ENCODE measurements at regions not wholly inside any gene's neighbourhood (a gene's known extent, or its start where the extent isn't known, plus 50 kb on each side); places are given as distances from the start of the nearest gene placed in this dataset.
A peak's percentile ranks its signal among the peaks of the same experiment; 100 is the strongest.

DNA sequence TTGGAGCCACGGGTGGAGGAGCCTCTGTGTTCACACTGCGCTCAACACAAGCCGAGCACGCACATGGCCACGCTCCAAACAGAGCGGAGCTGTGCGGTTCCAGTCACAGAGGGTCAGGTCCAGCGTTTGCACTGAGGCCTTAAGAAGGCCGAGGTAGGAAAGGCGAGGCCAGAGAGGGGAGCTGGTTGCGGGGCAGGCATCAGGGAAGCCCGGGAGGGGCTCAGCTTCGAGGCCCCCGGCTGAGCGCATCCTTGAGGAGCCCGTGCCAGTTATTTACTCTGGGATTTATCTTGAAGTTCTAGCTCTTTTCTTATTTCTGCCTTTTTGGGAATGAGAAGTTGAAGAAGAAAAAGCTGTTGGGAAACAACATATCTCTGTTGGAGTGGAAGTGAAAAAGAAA, 140.8 kb downstream of the IRX1 start:
- no peak for DNase-seq (ENCODE audit: low spot score)

DNA sequence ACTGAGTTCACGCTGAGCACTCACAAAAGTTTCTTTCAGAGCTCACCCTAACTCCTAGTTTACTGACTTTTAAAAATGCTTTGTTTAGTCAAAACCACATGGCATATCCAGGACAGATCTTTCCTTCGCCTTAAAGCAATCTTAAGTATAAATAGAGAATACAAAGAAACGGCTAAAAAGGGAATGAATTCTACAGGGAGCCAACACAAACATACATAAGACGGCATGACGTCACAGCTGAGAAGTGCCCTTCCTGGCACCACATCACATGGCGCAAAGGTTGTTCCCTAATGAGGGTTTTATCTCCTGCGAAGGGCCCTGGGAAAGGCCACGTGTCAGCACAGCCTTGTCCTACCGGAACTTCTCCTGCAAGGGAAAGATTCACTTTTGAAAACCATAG, 141.3 kb downstream of the IRX1 start:
- DNase-seq (ENCODE audit: low spot score) = no peak

DNA sequence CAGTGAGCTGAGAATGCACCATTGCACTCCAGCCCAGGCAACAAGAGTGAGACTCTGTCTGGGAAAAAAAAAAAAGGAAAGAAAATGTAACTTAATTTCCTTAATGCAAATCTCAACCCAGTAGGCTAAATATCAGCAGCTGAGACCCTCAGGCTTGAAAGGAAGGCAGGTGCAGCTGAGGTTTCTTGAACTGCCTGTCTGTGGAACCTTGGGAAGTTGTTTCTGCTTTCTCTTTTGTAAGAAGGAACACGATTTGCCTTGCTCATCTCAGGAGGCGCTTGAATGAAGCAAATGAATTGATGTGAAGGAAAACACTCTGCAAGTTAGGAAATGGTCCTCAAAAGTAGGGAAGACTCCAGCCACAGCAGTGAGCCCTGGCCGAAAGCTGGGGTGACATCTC, 143.3 kb downstream of the IRX1 start:
- no peak for DNase-seq (ENCODE audit: low spot score)

DNA sequence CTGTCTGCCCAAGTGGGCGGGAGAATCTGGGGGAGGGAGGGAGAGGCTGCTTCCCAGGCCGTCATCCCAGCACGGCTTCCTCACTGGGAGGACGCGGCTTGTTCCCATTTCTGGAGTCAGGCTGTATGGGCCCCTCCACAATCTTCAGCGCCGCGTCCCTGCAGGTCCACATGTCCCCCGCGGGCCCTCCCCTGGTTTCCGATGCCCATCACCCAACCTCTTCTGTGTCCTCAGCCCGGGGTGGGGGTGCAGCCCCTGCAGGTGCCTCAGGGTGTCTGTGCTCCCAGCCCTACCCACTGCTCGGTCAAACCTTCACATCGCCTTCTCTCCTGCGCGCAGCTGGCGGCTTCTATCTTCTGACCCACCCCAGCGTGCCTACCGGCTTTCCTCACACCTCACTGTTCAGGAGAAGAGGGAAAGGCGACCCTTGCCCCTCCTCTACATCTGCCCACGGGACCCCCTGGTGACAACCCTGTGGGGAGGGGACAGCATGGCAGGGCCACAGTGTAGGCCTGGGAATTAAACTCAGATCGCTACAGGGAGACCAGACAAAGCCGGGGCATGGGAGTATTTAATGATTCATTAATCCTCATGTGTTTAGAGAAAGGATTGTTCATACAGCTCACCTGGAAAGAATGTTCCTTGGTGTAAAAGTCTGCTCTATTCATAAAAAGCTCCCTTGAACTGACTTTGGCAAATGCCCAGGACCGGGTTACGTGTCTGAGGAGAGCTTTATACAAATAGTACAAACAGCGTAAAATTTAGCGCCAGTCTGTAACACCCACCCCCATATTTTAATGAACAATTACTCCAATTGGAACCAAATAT, 145.1 kb downstream of the IRX1 start:
- peak; percentile 85 for DNase-seq (ENCODE audit: low spot score)

DNA sequence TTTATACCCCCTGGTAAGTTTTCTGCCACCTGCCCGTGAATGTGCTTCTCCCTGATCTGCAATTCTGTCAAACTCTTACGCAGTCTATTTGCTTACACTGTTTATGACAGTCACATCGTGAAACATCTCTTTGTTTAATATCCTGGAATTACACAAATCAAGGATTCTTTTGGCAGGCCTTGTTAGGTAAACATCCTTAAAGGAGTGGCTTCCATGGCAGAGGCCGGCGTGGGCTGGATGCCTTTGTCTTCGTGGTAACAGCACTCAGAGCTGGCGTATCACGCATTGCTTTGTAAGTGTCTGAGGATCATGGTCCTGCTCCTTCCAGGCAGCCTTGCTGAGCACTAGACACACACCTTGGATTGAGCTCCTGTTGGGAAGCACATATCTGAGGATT, 145.7 kb downstream of the IRX1 start:
- DNase-seq (ENCODE audit: low spot score) = peak; percentile 29

DNA sequence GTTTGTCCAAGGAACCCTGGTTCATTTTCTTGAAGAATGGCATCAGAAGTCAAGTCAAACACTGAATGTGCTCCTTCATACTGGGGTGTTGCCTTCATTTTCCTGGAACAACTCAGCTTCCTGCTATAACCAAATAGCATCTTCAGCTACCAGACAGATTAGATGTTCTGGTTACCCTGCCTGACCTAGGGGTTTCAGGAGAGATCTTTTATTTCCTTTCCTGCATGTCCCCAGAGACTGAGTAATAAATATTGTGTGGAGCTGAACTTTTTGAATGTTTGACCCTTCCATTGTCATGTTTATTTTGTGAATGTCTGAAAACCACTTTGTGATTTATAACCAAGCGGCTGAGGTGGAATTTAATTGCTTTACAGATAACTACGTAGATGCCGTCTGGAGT, 147.1 kb downstream of the IRX1 start:
- no peak for DNase-seq (ENCODE audit: low spot score)

DNA sequence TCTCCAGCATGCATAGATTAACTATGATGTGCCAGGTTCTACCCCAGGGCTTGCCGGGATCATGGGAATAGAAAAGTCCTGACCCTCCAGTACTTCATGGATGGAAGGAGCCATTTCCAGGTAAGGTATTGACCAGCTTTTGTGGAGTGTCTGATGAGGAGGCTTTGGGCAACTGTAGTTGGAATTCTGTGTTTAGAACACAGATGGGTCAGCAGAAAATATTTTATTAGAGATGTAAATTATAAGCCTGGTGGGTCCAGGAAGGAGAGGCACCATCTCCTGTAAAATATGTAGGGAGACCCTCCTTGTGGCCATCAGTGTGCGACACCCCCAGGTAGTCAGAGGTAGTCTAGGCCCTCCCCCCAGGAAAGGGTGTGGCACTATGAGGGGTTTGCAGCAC, 156.2 kb downstream of the IRX1 start:
- DNase-seq (ENCODE audit: low spot score) = no peak

DNA sequence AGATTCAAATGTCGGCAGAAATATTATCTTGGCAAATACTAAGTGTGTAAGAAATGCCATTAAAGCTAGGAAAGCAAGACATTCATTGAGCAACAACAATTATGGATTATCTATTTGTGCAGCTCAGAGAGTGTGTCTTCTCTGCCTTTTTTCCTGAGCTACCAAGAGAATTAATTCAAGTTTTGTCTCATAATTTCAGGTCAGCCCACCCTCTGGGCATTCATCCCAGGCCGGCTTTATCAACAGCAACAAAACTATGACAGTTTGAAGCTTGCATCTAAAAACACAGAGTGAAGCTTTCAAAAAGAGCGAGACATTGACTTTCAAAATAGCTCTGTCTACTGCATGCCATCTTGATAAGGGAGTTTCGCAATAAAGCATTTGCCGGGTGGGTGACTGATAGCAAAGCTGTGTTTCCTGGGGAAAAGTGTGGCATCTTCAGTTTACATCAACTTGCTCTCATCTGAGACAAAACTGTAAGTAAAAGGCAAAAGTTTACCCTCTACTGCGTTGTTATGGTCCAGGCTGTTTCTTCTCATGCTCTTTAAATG, 182.4 kb downstream of the IRX1 start:
- DNase-seq (ENCODE audit: low spot score) = no peak

DNA sequence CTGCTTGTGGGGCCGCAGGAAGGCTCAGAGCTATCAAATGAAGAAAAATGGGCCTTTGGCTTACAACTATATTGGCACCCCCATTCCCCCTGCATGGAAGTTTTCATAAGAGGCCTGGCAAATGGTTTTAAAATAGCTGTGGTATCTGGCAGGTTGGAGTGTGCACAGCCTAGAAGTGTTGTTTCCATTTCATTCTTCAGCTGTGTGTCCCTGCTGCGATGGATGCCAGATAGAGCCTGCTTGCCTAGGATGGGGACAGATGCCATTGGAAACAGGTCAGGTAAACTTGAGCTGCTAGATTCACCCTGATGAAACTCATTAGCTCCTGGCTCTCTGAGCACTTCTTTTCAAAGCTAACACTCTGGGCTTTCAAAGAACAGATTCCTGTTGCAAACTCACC, 183.3 kb downstream of the IRX1 start:
- no peak for DNase-seq (ENCODE audit: low spot score)

DNA sequence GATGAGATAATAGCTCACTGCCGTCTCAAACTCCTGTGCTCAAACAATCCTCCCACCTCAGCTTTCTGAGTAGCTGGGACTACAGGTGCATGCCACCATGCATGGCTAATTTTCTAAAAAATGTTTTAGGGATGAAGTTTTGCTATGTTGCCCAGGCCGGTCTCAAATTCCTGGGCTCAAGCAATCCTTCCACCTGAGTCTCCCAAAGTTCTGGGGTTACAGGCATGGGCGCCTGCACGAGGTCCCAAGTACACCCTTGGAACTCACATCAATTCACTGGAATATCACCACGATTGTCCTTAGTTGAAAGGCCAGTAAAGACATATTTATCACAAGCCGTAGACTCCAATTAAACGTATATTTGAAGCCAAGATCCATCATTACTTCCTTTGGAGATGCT, 184.6 kb downstream of the IRX1 start:
- no peak for DNase-seq (ENCODE audit: low spot score)

DNA sequence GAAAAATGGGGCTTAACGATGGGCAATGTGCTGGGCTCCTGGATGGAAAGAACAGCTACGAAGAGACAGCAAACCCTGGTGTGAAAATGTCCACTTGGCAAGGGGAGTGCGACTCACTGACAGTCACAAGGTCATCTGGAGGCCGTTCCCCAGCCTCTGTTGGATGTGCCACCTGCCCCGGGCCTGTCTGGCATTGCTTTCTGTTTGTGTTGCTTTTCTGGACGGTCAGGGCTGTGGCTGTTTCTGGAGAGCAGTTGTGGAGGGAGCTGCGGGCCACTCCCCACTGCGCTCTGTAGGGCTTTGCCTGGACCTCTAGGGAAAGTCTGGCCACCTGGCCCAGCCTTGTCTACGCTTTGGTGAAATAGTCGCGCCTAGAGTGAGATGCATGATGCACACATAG, 185.3 kb downstream of the IRX1 start:
- no peak for DNase-seq (ENCODE audit: low spot score)

DNA sequence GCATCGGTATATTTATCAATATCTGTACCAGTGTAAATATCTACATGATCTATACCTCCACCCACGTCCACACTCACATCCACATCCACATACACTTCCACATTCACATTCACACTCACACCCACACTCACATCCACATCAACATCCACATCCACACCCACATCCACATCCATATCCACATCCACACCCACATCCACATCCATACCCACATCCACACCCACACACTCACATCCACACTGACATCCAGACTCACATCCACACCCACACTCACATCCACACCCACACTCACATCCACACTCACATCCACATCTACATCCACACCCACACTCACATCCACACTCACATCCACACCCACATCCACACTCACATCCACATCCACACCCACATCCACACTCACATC, 189.2 kb downstream of the IRX1 start:
- DNase-seq (ENCODE audit: low spot score) = no peak

DNA sequence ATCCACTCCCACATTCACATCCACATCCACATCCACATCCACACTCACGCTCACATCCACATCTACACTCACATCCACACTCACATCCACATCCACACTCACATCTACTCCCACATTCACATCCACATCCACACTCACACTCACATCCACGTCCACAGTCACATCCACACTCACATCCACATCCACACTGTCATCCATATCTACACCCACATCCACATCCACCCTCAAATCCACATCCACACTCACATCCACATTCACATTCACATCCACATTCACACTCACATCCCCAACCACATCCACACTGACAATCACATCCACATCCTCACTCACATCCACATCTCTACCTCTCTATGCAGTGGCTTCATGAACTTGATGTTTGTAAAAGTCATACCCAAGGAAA, 190.5 kb downstream of the IRX1 start:
- DNase-seq (ENCODE audit: low spot score) = no peak

DNA sequence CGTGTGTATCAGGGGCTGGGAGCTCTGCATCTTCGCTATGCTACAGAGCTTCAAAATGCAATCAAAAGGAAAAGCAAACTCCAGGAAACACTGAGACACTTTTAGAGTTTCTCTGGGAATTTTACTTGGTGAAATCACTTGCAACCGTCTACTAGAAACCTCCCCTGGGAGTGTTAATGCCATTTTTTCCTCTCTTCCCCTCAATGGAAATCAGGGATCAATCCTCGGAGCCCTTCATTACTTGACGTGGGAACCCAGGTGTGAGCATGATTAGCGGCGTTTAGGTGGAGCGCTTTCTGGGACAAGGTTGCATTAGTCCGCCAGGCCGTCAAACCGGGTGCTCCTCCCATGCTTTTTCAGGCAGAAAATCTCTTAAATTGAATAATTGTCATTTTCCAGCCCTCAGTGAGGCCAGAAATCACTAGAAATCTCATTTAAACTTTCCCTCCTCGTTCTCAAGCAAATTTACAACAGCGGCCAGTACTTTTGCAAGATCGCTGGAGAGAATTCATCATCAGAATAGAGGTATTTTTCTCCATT, 191.3 kb downstream of the IRX1 start:
- no peak for DNase-seq (ENCODE audit: low spot score)

DNA sequence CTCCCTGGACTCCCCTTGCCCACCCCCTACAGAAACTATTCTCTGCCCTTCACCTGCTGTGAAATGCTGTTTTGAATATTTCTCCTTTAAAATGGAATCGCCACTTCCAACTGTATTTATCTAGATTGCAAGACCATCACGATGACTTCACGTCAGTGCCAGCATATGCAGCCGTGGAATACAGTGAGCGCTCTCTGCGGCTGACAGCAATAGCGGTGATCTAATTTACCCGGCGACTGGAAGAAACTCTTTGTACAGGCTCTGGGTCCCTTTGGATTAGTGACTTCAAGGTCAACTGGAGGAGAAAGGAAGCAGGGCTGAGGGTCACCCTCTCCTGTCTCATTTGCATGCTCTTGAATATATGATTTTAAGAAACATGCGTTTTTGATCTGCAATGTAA, 192.0 kb downstream of the IRX1 start:
- no peak for DNase-seq (ENCODE audit: low spot score)

DNA sequence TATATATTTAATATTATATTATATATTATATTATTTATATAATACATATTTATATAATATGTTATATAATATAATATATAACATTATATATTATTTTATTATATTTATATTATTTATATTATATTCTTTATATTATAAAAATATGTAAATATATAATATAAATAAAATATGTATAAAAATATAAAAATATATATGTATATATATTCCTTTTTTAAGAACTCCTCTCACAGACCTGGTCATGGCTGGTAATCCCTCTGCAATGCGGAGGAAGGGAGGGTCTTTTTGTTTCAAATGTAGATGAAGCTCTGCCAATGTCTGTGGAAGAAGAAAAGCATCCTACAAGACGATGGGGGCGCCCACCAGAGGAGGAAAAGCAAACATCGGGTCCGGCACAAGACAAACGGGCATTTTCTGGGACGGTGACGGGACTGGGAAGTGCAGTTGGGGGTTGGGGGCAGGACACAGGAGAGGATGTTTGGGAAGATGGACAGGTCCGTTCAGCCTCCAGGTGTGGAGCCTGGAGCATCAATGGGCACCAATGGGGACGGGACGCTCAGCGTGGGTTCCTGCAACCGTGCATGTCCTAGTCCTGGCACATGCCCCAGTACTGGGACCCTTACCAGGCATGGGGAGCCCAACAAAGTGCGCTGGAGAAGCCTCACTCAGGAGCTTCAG, 194.0 kb downstream of the IRX1 start:
- no peak for DNase-seq (ENCODE audit: low spot score)

DNA sequence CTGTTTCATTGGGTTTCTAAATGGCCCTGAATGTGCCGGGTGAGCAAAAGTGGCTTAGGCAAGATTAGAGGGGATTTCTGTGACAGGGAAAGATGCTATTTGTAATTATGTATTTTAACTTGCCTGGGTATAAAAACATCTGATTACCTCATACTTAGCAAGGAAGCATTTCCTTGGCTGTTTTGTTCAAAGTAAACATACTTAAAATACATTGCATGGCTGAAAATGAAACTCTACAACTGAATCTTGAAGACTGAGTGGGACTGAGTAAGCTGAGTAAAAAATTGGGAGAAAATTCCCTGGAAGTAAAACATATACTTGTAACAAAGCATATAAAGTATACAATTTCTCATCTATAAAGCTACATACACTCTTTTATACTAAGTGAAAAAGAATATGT, 197.5 kb downstream of the IRX1 start:
- no peak for DNase-seq (ENCODE audit: low spot score)

DNA sequence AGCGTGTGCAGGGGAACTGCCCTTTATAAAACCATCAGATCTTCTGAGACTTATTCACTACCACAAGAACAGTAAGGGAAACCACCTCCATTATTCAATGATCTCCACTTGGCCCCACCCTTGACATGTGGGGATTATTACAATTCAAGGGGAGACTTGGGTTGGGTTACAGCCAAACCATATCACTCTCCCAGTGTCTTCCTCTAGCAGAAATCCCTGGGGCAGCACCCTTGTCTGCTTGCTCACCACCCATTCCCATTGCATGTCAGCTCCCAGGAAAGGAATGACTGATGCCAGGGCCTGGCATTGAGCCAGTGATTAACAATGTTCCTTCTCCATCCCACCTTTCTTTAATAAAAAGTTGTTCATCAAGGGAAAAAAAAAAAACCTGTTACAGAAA, 199.0 kb downstream of the IRX1 start:
- DNase-seq (ENCODE audit: low spot score) = no peak

DNA sequence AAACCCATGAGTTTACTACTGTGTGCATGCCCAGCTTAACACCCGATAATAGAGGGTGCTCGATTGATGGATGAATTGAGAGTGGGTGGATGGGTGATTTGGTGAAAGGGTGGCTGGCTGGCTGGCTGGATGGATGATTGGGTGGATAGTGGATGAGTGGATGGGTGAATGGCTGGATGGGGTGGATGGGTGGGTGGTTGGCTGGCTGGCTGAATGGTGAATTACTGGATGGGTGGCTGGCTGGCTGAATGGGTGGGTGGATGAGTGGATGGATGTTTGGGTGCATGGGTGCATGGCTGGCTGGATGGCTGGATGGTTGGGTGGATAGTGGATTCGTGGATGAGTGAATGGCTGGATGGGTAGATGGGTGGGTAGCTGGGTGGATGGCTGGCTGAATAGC, 201.1 kb downstream of the IRX1 start:
- no peak for DNase-seq (ENCODE audit: low spot score)

DNA sequence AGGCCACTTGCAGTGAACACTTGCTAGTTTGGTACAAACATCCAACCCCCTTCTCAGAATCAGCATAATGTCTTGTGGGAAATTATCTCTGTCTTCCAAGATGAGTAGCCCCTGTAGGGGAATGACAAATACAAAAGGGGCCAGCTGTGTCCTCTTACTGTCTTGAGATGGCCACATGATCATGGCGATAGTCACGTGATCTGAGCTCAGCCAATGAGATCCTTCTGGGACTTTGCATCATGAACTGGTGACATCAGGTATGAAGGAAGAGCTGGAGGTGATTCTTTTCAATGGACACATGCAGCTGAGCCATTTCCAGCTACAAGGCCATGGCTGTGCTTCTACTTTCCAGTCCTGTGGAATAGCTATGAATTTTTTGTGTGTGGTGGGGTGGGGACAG, 206.3 kb downstream of the IRX1 start:
- DNase-seq (ENCODE audit: low spot score) = no peak

DNA sequence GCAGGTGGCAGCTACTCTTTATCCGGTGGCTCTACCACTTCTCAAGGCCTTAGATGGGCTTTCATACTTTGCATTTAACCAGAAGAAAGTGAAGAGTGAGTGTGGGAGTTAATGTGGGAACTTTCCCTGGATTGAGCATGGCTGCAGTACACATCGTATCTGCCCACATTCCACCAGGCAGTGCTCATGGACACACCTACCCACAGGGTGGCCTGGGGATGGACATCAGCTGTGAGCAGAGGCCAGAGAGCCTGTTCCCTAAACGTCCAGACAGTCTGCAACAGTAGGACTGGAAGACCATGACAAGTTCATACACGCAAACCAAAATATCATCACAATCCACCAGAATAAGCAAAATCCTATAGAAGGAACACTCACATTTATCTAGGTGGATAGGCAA, 213.8 kb downstream of the IRX1 start:
- DNase-seq (ENCODE audit: low spot score) = no peak

DNA sequence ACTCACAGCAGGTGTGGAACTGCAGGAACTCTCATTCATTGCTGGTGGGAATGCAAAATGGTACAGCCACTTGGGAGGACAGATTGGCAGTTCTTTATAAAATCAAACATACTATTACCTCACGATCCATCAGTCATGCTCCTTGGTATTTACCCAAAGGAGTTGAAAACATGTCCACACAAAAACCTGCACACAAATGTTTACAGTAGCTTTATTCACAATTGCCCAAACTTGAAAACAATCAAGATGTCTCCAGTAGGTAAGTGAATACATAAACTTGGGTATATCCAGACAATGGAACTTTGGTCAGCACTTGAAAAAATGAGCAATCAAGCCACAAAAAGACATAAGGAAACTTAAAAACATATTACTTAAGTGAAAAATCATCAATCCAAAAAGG, 215.5 kb downstream of the IRX1 start:
- no peak for DNase-seq (ENCODE audit: low spot score)

DNA sequence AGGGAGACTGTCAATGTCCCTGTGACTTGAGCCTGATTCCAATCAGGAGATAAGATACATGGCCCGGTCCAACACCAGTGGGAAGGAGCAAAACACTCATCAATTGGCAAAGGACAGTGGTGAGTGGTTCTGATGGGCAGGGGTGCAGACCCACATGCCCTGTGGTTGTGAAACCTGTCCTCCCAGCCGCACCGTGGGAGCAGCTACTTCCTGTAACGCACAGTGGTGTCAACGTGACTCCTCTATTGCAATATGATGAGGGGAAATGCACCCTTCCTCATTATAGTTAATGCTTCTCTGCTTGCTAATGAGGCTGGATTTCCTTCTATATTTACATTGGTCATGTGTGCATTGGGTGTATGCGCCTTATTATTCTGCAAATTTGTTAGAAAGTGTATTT, 223.0 kb downstream of the IRX1 start:
- no peak for DNase-seq (ENCODE audit: low spot score)

Data from kidney tubule cell (primary cell).